RWPE2 (cell line): ENCODE measurements at regions not wholly inside any gene's neighbourhood (a gene's known extent, or its start where the extent isn't known, plus 50 kb on each side); places are given as distances from the start of the nearest gene placed in this dataset.

ENCODE experiments used
- ATAC-seq: fragments of 200-7000 bp; cut with Tn5 transposase; 3 replicates; pipeline ENCODE4 v1.9.1; 2021; ENCODE audit warnings: low read depth
- DNase-seq: peaks from one replicate; pipeline ENCODE4 v3.0.0-alpha.2; 2020; ENCODE audit warnings: low spot score
- H3K27ac ChIP-seq: fragments of 450-650 bp; 2 replicates; pipeline ENCODE4 v1.5.1; 2017; ENCODE audit warnings: mild to moderate bottlenecking; ENCODE audit not compliant: poor library complexity, severe bottlenecking
- H3K27me3 ChIP-seq: fragments of 250-450 bp; sonication (Bioruptor Pico); 2 replicates; pipeline ENCODE4 v1.5.1; 2021; ENCODE audit warnings: mild to moderate bottlenecking, moderate library complexity; ENCODE audit not compliant: insufficient read depth, poor library complexity, severe bottlenecking
- H3K36me3 ChIP-seq: fragments of 250-450 bp; sonication (Bioruptor Pico); 2 replicates; pipeline ENCODE4 v1.5.1; 2020; ENCODE audit warnings: low read depth, mild to moderate bottlenecking, moderate library complexity
- H3K4me1 ChIP-seq: fragments of 250-450 bp; sonication (Bioruptor Pico); 2 replicates; pipeline ENCODE4 v1.5.1; 2021; ENCODE audit warnings: mild to moderate bottlenecking, moderate library complexity; ENCODE audit not compliant: insufficient read depth, poor library complexity, severe bottlenecking
- H3K4me3 ChIP-seq: fragments of 250-450 bp; sonication (Bioruptor Pico); 2 replicates; pipeline ENCODE4 v1.5.1; 2021; ENCODE audit warnings: mild to moderate bottlenecking, moderate library complexity; ENCODE audit not compliant: severe bottlenecking
- H3K9me3 ChIP-seq: fragments of 250-450 bp; sonication (Bioruptor Pico); 2 replicates; pipeline ENCODE4 v1.5.1; 2021; ENCODE audit warnings: mild to moderate bottlenecking, moderate library complexity; ENCODE audit not compliant: severe bottlenecking
- CTCF ChIP-seq: fragments of 450-650 bp; IDR thresholded peaks from one replicate; pipeline ENCODE4 v1.5.1; 2017; ENCODE audit warnings: mild to moderate bottlenecking, moderate library complexity; ENCODE audit not compliant: poor library complexity, severe bottlenecking

GRCh38 chr4:148735432-148736155, 293.4 kb upstream of the NR3C2 start:
- Histone ChIP-seq H3K4me3 (no peak overlapping the region), H3K27me3 (no peaks in the 10 kb centered on the region), H3K27ac (no peak overlapping the region), H3K4me1 (no peaks in the 10 kb centered on the region), H3K9me3 (no peaks in the 10 kb centered on the region), H3K36me3 (no peaks in the 10 kb centered on the region)
- no peak for ATAC-seq
- no peak for DNase-seq
- no peak for TF ChIP-seq CTCF

- no peaks in the 10 kb centered on the region for H3K27me3 ChIP-seq
- ATAC-seq, result no peak
- DNase-seq, result no peak
- H3K4me1 ChIP-seq, result no peaks in the 10 kb centered on the region
- H3K9me3 ChIP-seq, result no peaks in the 10 kb centered on the region
- no peak overlapping the region for H3K27ac ChIP-seq
- TF ChIP-seq CTCF, result no peak
- H3K4me3 ChIP-seq, result no peak overlapping the region
- no peaks in the 10 kb centered on the region for H3K36me3 ChIP-seq
Measured at GRCh38 chr4:148730766-148731165, 288.6 kb upstream of the NR3C2 start.

GRCh38 chr4:148730082-148730640, 287.9 kb upstream of the NR3C2 start:
- no peak for TF ChIP-seq CTCF
- Histone ChIP-seq H3K4me1 (no peaks in the 10 kb centered on the region), H3K27ac (no peak overlapping the region), H3K27me3 (no peaks in the 10 kb centered on the region), H3K4me3 (no peak overlapping the region), H3K36me3 (no peaks in the 10 kb centered on the region), H3K9me3 (no peaks in the 10 kb centered on the region)
- ATAC-seq (no peak), DNase-seq (no peak)

- H3K9me3 ChIP-seq, result no peaks in the 10 kb centered on the region
- H3K4me1 ChIP-seq, result no peaks in the 10 kb centered on the region
- ATAC-seq (no peak), DNase-seq (no peak)
- no peaks in the 10 kb centered on the region for H3K27me3 ChIP-seq
- H3K36me3 ChIP-seq, result no peaks in the 10 kb centered on the region
- no peak overlapping the region for H3K27ac ChIP-seq
- H3K4me3 ChIP-seq, result no peak overlapping the region
- TF ChIP-seq CTCF, result no peak
Measured at GRCh38 chr4:148717988-148718387, 275.8 kb upstream of the NR3C2 start.

- ATAC-seq (no peak), DNase-seq (no peak)
- H3K9me3 ChIP-seq, result no peaks in the 10 kb centered on the region
Measured at GRCh38 chr4:148716431-148717052, 274.3 kb upstream of the NR3C2 start.

More at GRCh38 chr4:148716431-148717052, 274.3 kb upstream of the NR3C2 start:
- Histone ChIP-seq H3K4me1 (no peaks in the 10 kb centered on the region), H3K36me3 (no peaks in the 10 kb centered on the region), H3K4me3 (no peak overlapping the region), H3K27me3 (no peaks in the 10 kb centered on the region), H3K27ac (no peak overlapping the region)
- no peak for TF ChIP-seq CTCF
